LNCaP clone FGC (cell line): ENCODE measurements at regions not wholly inside any gene's neighbourhood (a gene's known extent, or its start where the extent isn't known, plus 50 kb on each side); places are given as distances from the start of the nearest gene placed in this dataset.

Experiments
- DNase-seq: peaks from one replicate; pipeline ENCODE4 v3.0.0-alpha.2; 2011; ENCODE audit warnings: low read depth
- H3K4me3 ChIP-seq: 2 replicates; pipeline ENCODE4 v1.5.1; 2011; ENCODE audit warnings: mild to moderate bottlenecking, low read depth, low read length, control low read depth
- TF ChIP-seq, protein P1 (sequence below): IDR thresholded peaks from 2 replicates; pipeline ENCODE4 v1.5.1; 2012; ENCODE audit warnings: mild to moderate bottlenecking; ENCODE audit not compliant: control insufficient read depth, insufficient read depth; ENCODE audit errors: extremely low read depth

DNA sequence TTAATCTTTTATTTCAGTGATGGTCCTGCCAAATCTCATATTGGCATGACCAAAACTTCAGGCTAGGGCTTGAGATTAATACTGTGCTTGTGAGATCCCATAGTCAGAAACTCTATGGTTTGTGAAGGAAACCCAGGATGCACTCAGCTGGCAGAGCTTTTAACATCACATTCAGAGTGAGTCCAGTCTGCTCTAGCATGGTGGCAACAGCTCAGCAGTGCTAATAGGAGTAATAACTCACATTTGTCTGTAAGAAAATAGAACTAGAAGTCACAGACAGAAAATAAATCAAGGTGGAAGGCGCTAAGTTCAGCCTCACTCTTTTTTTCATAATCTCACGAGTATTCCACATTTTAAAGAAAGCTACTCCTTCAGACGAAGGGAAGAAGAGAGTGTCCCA lies 549.3 kb upstream of the TENM4 start:
- H3K4me3 ChIP-seq = no peak overlapping the region
- DNase-seq = no peak
- TF ChIP-seq, protein P1, sequence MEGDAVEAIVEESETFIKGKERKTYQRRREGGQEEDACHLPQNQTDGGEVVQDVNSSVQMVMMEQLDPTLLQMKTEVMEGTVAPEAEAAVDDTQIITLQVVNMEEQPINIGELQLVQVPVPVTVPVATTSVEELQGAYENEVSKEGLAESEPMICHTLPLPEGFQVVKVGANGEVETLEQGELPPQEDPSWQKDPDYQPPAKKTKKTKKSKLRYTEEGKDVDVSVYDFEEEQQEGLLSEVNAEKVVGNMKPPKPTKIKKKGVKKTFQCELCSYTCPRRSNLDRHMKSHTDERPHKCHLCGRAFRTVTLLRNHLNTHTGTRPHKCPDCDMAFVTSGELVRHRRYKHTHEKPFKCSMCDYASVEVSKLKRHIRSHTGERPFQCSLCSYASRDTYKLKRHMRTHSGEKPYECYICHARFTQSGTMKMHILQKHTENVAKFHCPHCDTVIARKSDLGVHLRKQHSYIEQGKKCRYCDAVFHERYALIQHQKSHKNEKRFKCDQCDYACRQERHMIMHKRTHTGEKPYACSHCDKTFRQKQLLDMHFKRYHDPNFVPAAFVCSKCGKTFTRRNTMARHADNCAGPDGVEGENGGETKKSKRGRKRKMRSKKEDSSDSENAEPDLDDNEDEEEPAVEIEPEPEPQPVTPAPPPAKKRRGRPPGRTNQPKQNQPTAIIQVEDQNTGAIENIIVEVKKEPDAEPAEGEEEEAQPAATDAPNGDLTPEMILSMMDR = no peak

DNA sequence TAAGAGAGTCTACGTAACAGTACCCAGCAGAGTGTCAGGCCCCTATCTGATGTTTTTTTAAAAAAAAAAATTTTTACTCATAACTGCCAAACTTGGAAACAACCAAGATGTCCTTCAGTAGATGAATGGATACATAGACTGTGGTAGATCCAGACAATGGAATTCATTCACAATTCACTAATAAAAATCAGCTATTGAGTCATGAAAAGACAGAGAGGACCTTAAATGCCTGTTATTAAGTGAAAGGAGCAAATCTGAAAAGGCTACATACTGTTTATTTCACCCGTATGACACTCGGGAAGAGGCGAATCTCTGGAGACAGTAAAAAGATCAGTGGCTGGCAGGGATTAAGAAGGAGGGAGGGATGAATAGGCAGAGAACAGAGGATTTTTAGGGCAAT lies 541.4 kb upstream of the TENM4 start:
- no peak for DNase-seq
- TF ChIP-seq, protein P1 = no peak
- no peak overlapping the region for H3K4me3 ChIP-seq

DNA sequence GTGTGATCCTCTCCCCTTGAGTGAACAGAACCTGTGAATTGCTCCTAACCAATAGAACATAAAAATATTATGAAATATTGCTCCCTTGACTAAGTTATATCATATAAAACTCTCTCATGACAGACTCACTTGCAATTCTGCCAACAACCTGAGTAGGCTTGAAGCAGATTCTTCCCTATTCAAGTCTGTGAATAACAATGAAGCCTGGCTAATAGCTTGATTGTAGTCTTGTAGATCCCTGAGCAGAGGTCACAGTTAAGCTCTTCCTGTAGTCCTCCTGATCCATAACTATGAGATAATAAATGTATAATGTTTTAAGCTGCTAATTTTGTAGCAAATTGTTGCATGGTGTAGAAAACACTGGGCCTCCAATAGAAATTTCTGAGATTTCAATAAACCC lies 540.1 kb upstream of the TENM4 start:
- H3K4me3 ChIP-seq = no peak overlapping the region
- DNase-seq = no peak
- TF ChIP-seq, protein P1 = no peak

DNA sequence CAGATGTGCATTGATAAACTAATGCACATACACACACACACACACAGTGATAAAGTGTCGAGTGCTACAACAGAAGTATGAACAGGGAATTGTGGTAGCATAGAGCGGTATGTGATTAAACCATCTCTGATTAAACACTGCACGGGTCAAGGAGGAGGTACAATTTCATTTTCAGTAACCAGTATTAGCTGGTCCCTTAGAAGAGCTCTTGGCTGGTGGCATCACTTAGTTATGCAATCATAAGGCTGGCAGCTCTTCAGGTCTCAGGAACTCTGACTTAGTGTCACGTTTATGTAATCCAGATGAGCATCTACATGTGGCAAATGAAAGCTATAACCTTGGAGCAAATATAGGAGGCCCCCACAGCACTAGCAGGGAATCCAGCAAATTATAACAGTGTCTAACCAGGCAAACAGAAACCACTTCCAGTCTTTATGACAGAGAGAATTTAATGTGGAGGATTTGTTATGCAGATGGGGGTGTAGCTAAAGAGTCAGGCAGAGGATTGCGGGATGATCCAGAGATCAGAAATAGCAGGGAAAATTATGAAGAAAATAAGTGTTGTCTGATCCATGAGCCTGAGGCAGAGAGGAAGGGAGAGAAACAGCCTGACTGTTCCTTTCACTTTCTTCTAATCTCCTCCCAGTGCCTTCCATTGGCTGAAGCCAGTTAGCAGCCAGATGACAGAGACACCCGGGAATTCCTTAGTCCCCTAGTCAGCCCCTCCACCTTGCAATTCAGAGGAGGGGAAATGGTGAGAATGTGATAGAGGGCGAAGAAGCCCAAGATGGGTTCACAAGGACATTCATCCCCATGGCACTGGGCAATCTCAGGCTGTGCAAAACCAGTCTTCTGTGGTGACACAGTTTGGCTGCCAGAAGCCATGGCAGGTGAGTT lies 533.1 kb upstream of the TENM4 start:
- TF ChIP-seq, protein P1 = no peak
- no peak for DNase-seq
- H3K4me3 ChIP-seq = no peak overlapping the region

DNA sequence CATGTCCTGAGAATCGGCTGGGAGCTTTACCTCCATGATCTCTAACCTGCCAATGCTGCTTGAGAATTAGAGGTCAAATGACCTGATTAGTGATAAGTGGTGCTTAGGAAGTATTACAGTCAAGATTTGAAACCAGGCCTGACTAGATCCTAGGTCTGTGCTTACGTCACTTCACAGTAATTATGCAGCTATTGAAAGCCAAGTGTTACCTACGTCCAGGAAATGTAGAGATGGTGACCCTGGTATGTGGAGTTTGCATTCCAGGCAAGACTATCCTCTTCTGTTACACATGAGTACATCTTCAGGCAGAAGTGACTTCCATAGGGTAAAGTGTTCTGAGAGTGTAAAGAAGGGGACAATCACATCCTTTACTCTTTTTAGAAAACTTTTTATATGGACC lies 530.4 kb upstream of the TENM4 start:
- no peak for DNase-seq
- TF ChIP-seq, protein P1 = no peak
- no peak overlapping the region for H3K4me3 ChIP-seq

DNA sequence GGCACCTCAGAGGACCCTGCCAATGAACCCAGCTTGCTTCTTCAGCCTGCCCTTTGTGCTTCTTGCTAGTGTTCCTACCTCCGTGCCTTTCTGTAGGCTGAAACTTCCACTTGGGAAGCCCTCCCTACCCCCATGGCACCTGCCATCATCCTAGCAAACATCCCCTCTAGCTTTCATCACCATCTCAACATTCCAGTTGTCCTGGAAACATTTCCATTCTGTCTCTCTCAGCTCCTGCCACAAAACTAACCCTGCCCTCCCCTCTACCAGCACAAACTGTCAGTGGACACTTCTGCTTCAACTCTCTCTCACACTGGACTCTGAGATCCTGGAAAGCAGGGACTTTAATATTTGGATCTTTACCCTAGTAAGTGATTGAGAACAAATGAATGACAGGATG lies 525.8 kb upstream of the TENM4 start:
- DNase-seq = no peak
- TF ChIP-seq, protein P1 = no peak

DNA sequence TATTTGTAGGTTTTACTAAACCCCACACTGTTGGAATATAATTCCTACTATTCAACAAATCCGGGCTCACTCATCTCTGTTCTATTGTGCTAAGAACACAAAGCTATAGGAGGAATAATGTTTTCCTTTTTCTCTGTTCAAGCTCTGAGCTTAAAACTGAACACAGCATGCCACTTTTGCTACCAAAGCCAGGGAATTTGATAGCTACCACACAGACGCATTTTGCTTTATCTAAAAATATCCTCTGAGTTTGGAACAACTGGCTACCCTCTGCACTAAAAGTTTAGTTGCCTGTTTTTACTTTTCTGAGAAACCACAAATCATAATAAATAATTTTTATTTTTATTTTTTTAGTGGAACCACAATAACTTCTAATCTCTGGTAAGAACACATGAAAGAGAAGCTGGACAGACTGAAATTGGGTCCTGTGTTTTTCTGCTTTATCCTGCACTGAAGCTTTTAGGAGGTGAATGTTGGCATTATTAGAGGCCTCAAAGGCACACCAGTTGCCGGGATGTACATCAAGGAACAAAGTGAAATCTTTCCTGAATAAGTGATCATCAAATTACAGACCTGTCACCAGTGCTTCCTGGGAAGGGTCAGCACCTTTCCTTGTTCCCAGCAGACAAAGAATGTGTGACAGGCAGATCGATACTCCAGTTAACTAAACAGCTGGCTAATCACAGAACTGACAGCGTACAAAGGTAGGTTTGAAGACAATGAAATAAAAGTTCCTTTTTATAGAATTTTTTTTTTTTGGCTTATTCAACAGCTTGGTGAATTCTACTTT lies 523.2 kb upstream of the TENM4 start:
- TF ChIP-seq, protein P1 = no peak
- DNase-seq = no peak
- H3K4me3 ChIP-seq = no peak overlapping the region

More for the DNA sequence above, 525.8 kb upstream of the TENM4 start:
- H3K4me3 ChIP-seq = no peak overlapping the region
